ENCODE measurements at regions not wholly inside any gene's neighbourhood (a gene's known extent, or its start where the extent isn't known, plus 50 kb on each side); places are given as distances from the start of the nearest gene placed in this dataset.

- DNase-seq (ENCODE audit: low read depth) = no peak
Observed at GRCh38 chr7:81606078-81606863, 163.6 kb downstream of the HGF start.

GRCh38 chr7:81605493-81605892 lies 164.4 kb downstream of the HGF start:
- no peak for DNase-seq (ENCODE audit: low read depth)

GRCh38 chr7:81604808-81605174 lies 165.1 kb downstream of the HGF start:
- DNase-seq (ENCODE audit: low read depth) = no peak

GRCh38 chr7:81604075-81604807 lies 165.6 kb downstream of the HGF start:
- no peak for DNase-seq (ENCODE audit: low read depth)

- no peak for DNase-seq (ENCODE audit: low read depth)
Observed at GRCh38 chr7:81600608-81601007, 169.2 kb downstream of the HGF start.

- no peak for DNase-seq (ENCODE audit: low read depth)
Observed at GRCh38 chr7:81598951-81599350, 170.9 kb downstream of the HGF start.

- no peak for DNase-seq (ENCODE audit: low read depth)
Observed at GRCh38 chr7:81594767-81595166, 175.1 kb downstream of the HGF start.

- no peak for DNase-seq (ENCODE audit: low read depth)
Observed at GRCh38 chr7:81590131-81590530, 179.7 kb downstream of the HGF start.

- DNase-seq (ENCODE audit: low read depth) = no peak
Observed at GRCh38 chr7:81584667-81585066, 185.2 kb downstream of the HGF start.

- DNase-seq (ENCODE audit: low read depth) = no peak
Observed at GRCh38 chr7:81583882-81584533, 185.8 kb downstream of the HGF start.

- no peak for DNase-seq (ENCODE audit: low read depth)
Observed at GRCh38 chr7:81583090-81583489, 186.8 kb downstream of the HGF start.

GRCh38 chr7:81577642-81578340 lies 192.1 kb downstream of the HGF start:
- DNase-seq (ENCODE audit: low read depth) = no peak

- DNase-seq (ENCODE audit: low read depth) = no peak
Observed at GRCh38 chr7:81574723-81575326, 195.0 kb downstream of the HGF start.

GRCh38 chr7:81573932-81574331 lies 195.9 kb downstream of the HGF start:
- no peak for DNase-seq (ENCODE audit: low read depth)

- DNase-seq (ENCODE audit: low read depth) = no peak
Observed at GRCh38 chr7:81573128-81573527, 196.7 kb downstream of the HGF start.

GRCh38 chr7:81562581-81562980 lies 207.3 kb downstream of the HGF start:
- no peak for DNase-seq (ENCODE audit: low read depth)

- DNase-seq (ENCODE audit: low read depth) = no peak
Observed at GRCh38 chr7:81560708-81561107, 209.1 kb downstream of the HGF start.

GRCh38 chr7:81549484-81550016 lies 220.3 kb downstream of the HGF start:
- no peak for DNase-seq (ENCODE audit: low read depth)

GRCh38 chr7:81534996-81535395 lies 234.9 kb downstream of the HGF start:
- no peak for DNase-seq (ENCODE audit: low read depth)

- DNase-seq (ENCODE audit: low read depth) = no peak
Observed at GRCh38 chr7:81534446-81534845, 235.4 kb downstream of the HGF start.

GRCh38 chr7:81533931-81534330 lies 235.9 kb downstream of the HGF start:
- DNase-seq (ENCODE audit: low read depth) = no peak

GRCh38 chr7:81533426-81533825 lies 236.4 kb downstream of the HGF start:
- DNase-seq (ENCODE audit: low read depth) = no peak
